HCT116 (cell line): ENCODE measurements at regions not wholly inside any gene's neighbourhood (a gene's known extent, or its start where the extent isn't known, plus 50 kb on each side); places are given as distances from the start of the nearest gene placed in this dataset.

Source experiments
- ATAC-seq: fragments of 200-7000 bp; cut with Tn5 transposase; 2 replicates; pipeline ENCODE4 v1.9.1; 2020; ENCODE audit warnings: mild to moderate bottlenecking, moderate library complexity
- BruUV-seq: library from RNA; stranded (reverse); fragments of 400-500 nt; replicated peaks from 2 replicates; lab custom pipeline; 2021; lab: Mats Ljungman, UMichigan
- CTCF ChIA-PET: fragments of 300-600 bp; sonication (Branson Sonifier 250); formaldehyde crosslinking; loops from one replicate; lab custom pipeline; 2021; ENCODE audit warnings: antibody characterized with exemption; lab: Charles Lee
- POLR2A ChIA-PET: fragments of 300-600, 350-600 bp; sonication (Branson Sonifier 250); formaldehyde crosslinking; loops from one replicate; lab custom pipeline; 2021; ENCODE audit warnings: antibody characterized with exemption; lab: Charles Lee
- RAD21 ChIA-PET, 2 experiments: fragments of 300-600 bp; sonication (Branson Sonifier 250); formaldehyde crosslinking; loops; one replicate each; lab custom pipeline; 2023; ENCODE audit warnings: low total read pairs in 2 of 2; ENCODE audit not compliant: uncharacterized antibody in 2 of 2, unreplicated experiment in 2 of 2, low non-redundant PET in 1 of 2; lab: Charles Lee
- DNase-seq: peaks from one replicate; pipeline ENCODE4 v3.0.0-alpha.2; 2010; ENCODE audit warnings: low read depth, low spot score
- H2AFZ ChIP-seq: fragments of 200-600 bp; shearing (Covaris generic), sonication (generic); 2 replicates; pipeline ENCODE4 v1.6.1; 2017; ENCODE audit warnings: low read depth, mixed run types, mixed read lengths, antibody characterized with exemption, low read length; ENCODE audit not compliant: poor library complexity, severe bottlenecking
- H3K27ac ChIP-seq: 2 replicates; pipeline ENCODE4 v1.5.1; 2012; ENCODE audit warnings: low read depth, low read length
- H3K27me3 ChIP-seq: fragments of 200-600 bp; sonication (generic); 2 replicates; pipeline ENCODE4 v1.6.1; 2016; ENCODE audit warnings: mixed run types, low read length, mixed read lengths; ENCODE audit not compliant: insufficient read depth
- H3K36me3 ChIP-seq, 2 experiments: fragments of 200-500 bp in 1 of 2; fragments of 200-600 bp in 1 of 2; sonication (Bioruptor generic) in 1 of 2; sonication (generic) in 1 of 2; 2 replicates each; pipeline versions ENCODE4 v1.5.1 to v1.6.1; 2014 to 2016; ENCODE audit warnings: low read length in 2 of 2, inconsistent platforms in 1 of 2, mixed read lengths in 1 of 2, mixed run types in 1 of 2; ENCODE audit not compliant: insufficient read depth in 2 of 2, control insufficient read depth in 1 of 2
- H3K4me1 ChIP-seq, 2 experiments: fragments of 200-600 bp in 1 of 2; sonication (generic) in 1 of 2; 2 replicates each; pipeline versions ENCODE4 v1.5.1 to v1.6.1; 2012 to 2017; ENCODE audit warnings: low read length in 2 of 2, inconsistent platforms in 1 of 2, mild to moderate bottlenecking in 1 of 2, mixed read lengths in 1 of 2, mixed run types in 1 of 2, moderate library complexity in 1 of 2; ENCODE audit not compliant: insufficient read depth in 2 of 2, control insufficient read depth in 1 of 2
- H3K4me2 ChIP-seq: fragments of 200-600 bp; sonication (generic); 2 replicates; pipeline ENCODE4 v1.6.1; 2017; ENCODE audit warnings: mixed run types, low read length, mixed read lengths
- H3K4me3 ChIP-seq, 2 experiments: fragments of 200-600 bp in 1 of 2; sonication (generic) in 1 of 2; replicated peaks in 1 of 2; 2 replicates each; pipeline ENCODE4 v1.5.1; 2011 to 2016; ENCODE audit warnings: low read length in 2 of 2, control low read depth in 1 of 2, low read depth in 1 of 2, mild to moderate bottlenecking in 1 of 2, mixed read lengths in 1 of 2, mixed run types in 1 of 2
- H3K79me2 ChIP-seq: fragments of 200-600 bp; sonication (generic); 2 replicates; pipeline ENCODE4 v1.6.1; 2017; ENCODE audit warnings: mild to moderate bottlenecking, mixed run types, low read length, moderate library complexity, mixed read lengths; ENCODE audit not compliant: insufficient read depth
- H3K9ac ChIP-seq: fragments of 200-600 bp; sonication (generic); 2 replicates; pipeline ENCODE4 v1.6.1; 2016; ENCODE audit warnings: low read length, mixed read lengths
- H3K9me2 ChIP-seq: fragments of 200-600 bp; sonication (generic), shearing (Covaris generic); 2 replicates; pipeline ENCODE4 v1.6.1; 2017; ENCODE audit warnings: mixed run types, mild to moderate bottlenecking, moderate library complexity; ENCODE audit not compliant: insufficient read depth
- H3K9me3 ChIP-seq, 2 experiments: fragments of 200-500 bp in 1 of 2; fragments of 200-600 bp in 1 of 2; sonication (Bioruptor generic) in 1 of 2; sonication (generic) in 1 of 2; 2 replicates each; pipeline ENCODE4 v1.6.1; 2014 to 2017; ENCODE audit warnings: low read length in 2 of 2, mixed read lengths in 2 of 2, inconsistent platforms in 1 of 2, low read depth in 1 of 2, mild to moderate bottlenecking in 1 of 2, mixed run types in 1 of 2, moderate library complexity in 1 of 2; ENCODE audit not compliant: control insufficient read depth in 1 of 2, insufficient read depth in 1 of 2
- H4K20me1 ChIP-seq: fragments of 200-600 bp; sonication (generic), shearing (Covaris generic); 2 replicates; pipeline ENCODE4 v1.6.1; 2017; ENCODE audit warnings: mixed run types, mild to moderate bottlenecking, moderate library complexity; ENCODE audit not compliant: insufficient read depth
- CTCF ChIP-seq, 3 experiments: fragments of 200-600 bp in 1 of 3; sonication (generic) in 1 of 3; IDR thresholded peaks in 2 of 3; conservative IDR thresholded peaks in 1 of 3; 2 replicates each; pipeline ENCODE4 v1.5.1; 2012 to 2017; ENCODE audit warnings: low read depth in 2 of 3, low read length in 2 of 3, antibody characterized with exemption in 1 of 3, borderline replicate concordance in 1 of 3, control low read depth in 1 of 3, mild to moderate bottlenecking in 1 of 3, mixed read lengths in 1 of 3, mixed run types in 1 of 3, moderate library complexity in 1 of 3; ENCODE audit not compliant: insufficient read depth in 1 of 3
- ELF1 ChIP-seq: IDR thresholded peaks from 2 replicates; pipeline ENCODE4 v1.6.1; 2012; ENCODE audit warnings: low read depth, borderline replicate concordance
- EZH2 ChIP-seq: fragments of 200-600 bp; sonication (generic); IDR thresholded peaks from 2 replicates; pipeline ENCODE4 v1.6.1; 2017; ENCODE audit warnings: antibody characterized with exemption, mixed run types
- EZH2phosphoT487 ChIP-seq: fragments of 200-600 bp; IDR thresholded peaks from 2 replicates; pipeline ENCODE4 v1.6.1; 2018; ENCODE audit warnings: antibody characterized with exemption, borderline replicate concordance
- FOSL1 ChIP-seq: IDR thresholded peaks from 2 replicates; pipeline ENCODE4 v1.6.1; 2012; ENCODE audit warnings: low read depth
- JUND ChIP-seq: IDR thresholded peaks from 2 replicates; pipeline ENCODE4 v1.6.1; 2012
- MAX ChIP-seq: IDR thresholded peaks from 2 replicates; pipeline ENCODE4 v1.6.1; 2012
- POLR2A ChIP-seq: IDR thresholded peaks from 2 replicates; pipeline ENCODE4 v1.7.0; 2011; ENCODE audit warnings: borderline replicate concordance; ENCODE audit not compliant: insufficient read depth, insufficient read length; ENCODE audit errors: extremely low read depth
- POLR2AphosphoS5 ChIP-seq: IDR thresholded peaks from 2 replicates; pipeline ENCODE4 v1.6.1; 2011; ENCODE audit warnings: mild to moderate bottlenecking, low read depth, low read length, moderate library complexity
- RAD21 ChIP-seq: IDR thresholded peaks from 2 replicates; pipeline ENCODE4 v1.6.1; 2012; ENCODE audit warnings: low read depth, mild to moderate bottlenecking
- REST ChIP-seq: IDR thresholded peaks from 2 replicates; pipeline ENCODE4 v1.6.1; 2012; ENCODE audit warnings: low read depth
- SIN3A ChIP-seq: IDR thresholded peaks from 2 replicates; pipeline ENCODE4 v1.6.1; 2012; ENCODE audit warnings: low read depth
- SP1 ChIP-seq: IDR thresholded peaks from 2 replicates; pipeline ENCODE4 v1.6.1; 2012; ENCODE audit warnings: low read depth
- SRF ChIP-seq: IDR thresholded peaks from 2 replicates; pipeline ENCODE4 v1.6.1; 2012; ENCODE audit warnings: low read depth
- TCF7L2 ChIP-seq: IDR thresholded peaks from 2 replicates; pipeline ENCODE4 v1.7.0; 2011; ENCODE audit warnings: borderline replicate concordance, inconsistent platforms; ENCODE audit not compliant: insufficient read depth, insufficient read length; ENCODE audit errors: extremely low read depth
- YY1 ChIP-seq: IDR thresholded peaks from 2 replicates; pipeline ENCODE4 v1.6.1; 2011; ENCODE audit warnings: low read length, low read depth, moderate library complexity, mild to moderate bottlenecking; ENCODE audit not compliant: insufficient replicate concordance; ENCODE audit errors: extremely low read depth
- ZBTB33 ChIP-seq: IDR thresholded peaks from 2 replicates; pipeline ENCODE4 v1.6.1; 2011; ENCODE audit warnings: mild to moderate bottlenecking, low read length, moderate library complexity; ENCODE audit not compliant: insufficient replicate concordance; ENCODE audit errors: extremely low read depth
- ZFX ChIP-seq: fragments of 450-650 bp; IDR thresholded peaks from 2 replicates; pipeline ENCODE4 v1.6.1; 2017
- ZNF274 ChIP-seq: fragments of 200-500 bp; sonication (Bioruptor generic); IDR thresholded peaks from 2 replicates; pipeline ENCODE4 v1.6.1; 2014; ENCODE audit warnings: mild to moderate bottlenecking, low read depth, low read length, inconsistent platforms
- intact Hi-C: fragments of 100-400 bp; cut with micrococcal nuclease; formaldehyde crosslinking; loops from 2 replicates; pipeline ENCODE4 v1.10.0; 2022

- TF ChIP-seq ZFX, result no peak
- no peak for TF ChIP-seq ELF1
- TF ChIP-seq POLR2AphosphoS5, result no peak
- TF ChIP-seq ZNF274, result no peak
- no peak for TF ChIP-seq TCF7L2
- TF ChIP-seq EZH2phosphoT487, result no peak
- no peak for TF ChIP-seq POLR2A
- no peak for TF ChIP-seq SIN3A
- TF ChIP-seq FOSL1, result no peak
- TF ChIP-seq MAX, result no peak
- TF ChIP-seq REST, result no peak
- no peak for TF ChIP-seq JUND
- no peak for TF ChIP-seq RAD21
- no peak for TF ChIP-seq SP1
- TF ChIP-seq EZH2, result no peak
- no peak for TF ChIP-seq ZBTB33
- no peak for TF ChIP-seq YY1
- no peak for TF ChIP-seq CTCF (IDR thresholded peaks at IDR 0.05 in 2 of 3, conservative IDR thresholded peaks at IDR 0.05 in 1 of 3; ENCODE audit: borderline replicate concordance in 1 of 3, insufficient read depth in 1 of 3, low read depth in 2 of 3, low read length in 2 of 3)
- no peak for TF ChIP-seq SRF
- TF ChIP-seq, all 23 proteins: peak for 0
- peaks cover 32% of the 10 kb centered on the region for H3K27me3 ChIP-seq
- ATAC-seq (no peak), DNase-seq (no peak)
- H3K4me1 ChIP-seq, result no peaks in the 10 kb centered on the region
- H3K36me3 ChIP-seq, result no peaks in the 10 kb centered on the region
- H3K9ac ChIP-seq, result no peak overlapping the region
- no TSS peak for BruUV-seq
- no peaks in the 10 kb centered on the region for H3K9me3 ChIP-seq
- H3K27ac ChIP-seq, result no peak overlapping the region
- RAD21 ChIA-PET, result no interaction called here
- CTCF ChIA-PET, result no interaction called here
- no peaks in the 10 kb centered on the region for H4K20me1 ChIP-seq
- no peak overlapping the region for H3K4me2 ChIP-seq
- no peak overlapping the region for H2AFZ ChIP-seq
- H3K9me2 ChIP-seq, result no peaks in the 10 kb centered on the region
- H3K4me3 ChIP-seq, result no peak overlapping the region
- intact Hi-C loops, result no loop called here
- H3K79me2 ChIP-seq, result no peaks in the 10 kb centered on the region
- POLR2A ChIA-PET, result no interaction called here
Measured at GRCh38 chr5:61735531-61735930, 403.5 kb downstream of the ZSWIM6 start.
